COLO668 (cell line): ENCODE measurements at regions not wholly inside any gene's neighbourhood (a gene's known extent, or its start where the extent isn't known, plus 50 kb on each side); places are given as distances from the start of the nearest gene placed in this dataset.

Source experiments
- DNase-seq: peaks from one replicate; lab custom pipeline; 2025; ENCODE audit not compliant: unreplicated experiment; lab: John Stamatoyannopoulos, UW

DNA sequence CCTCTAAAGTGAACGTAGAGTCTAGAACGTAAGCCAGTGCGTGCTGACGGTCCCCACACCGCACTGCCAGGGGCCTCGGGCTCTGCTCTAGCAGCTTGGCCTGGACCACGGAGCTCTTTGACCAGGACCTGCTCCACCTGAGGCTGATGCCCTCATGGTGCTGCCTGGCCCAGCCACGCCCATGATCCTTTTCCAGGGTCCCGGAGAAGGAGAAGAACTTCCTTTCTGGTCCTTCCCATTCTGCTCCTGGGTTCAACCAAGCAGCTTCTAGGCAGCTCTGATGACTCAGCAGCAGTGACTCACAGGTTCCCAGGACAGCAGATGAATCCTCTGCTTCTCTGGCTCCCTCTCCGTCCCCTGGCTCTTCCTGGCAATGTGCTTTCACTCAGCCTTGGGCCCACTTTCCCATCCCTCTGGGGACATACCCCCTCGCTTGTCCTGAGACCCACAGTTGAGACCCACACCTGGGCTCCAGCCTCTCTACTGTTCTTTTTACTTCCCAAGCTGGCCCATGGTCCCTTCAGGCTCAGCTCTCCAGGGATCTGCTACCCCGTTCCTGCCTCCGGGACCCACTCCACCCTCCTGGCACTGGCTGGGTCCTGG is 246.3 kb upstream of the RAB4A start:
- DNase-seq: peak; percentile 20

GRCh38 chr1:229025576-229025975 is 245.3 kb upstream of the RAB4A start:
- no peak for DNase-seq

GRCh38 chr1:229027158-229027557 is 243.8 kb upstream of the RAB4A start:
- DNase-seq: no peak

- DNase-seq: no peak
Measured at GRCh38 chr1:229027622-229028182, 243.2 kb upstream of the RAB4A start.

DNA sequence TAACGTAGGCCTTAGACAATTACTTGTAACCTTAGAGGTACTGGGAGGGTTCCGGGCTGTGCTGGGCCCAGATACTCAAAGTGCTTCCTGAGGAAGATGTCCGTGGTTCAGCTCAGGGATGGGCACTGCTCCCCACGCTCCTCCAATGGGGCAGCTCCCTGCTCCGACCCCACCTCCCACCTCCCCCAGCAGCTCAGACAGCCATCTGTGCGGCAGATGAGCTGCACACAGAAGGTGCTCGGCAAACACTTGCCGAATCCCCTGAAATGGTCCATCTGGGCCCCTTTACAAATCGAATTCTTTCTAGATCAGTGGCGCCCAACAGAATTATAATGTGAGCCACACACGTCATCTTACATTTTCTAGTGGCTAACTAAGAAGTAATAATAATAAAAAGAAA is 242.4 kb upstream of the RAB4A start:
- no peak for DNase-seq

- no peak for DNase-seq
Measured at GRCh38 chr1:229028987-229029878, 241.7 kb upstream of the RAB4A start.

DNA sequence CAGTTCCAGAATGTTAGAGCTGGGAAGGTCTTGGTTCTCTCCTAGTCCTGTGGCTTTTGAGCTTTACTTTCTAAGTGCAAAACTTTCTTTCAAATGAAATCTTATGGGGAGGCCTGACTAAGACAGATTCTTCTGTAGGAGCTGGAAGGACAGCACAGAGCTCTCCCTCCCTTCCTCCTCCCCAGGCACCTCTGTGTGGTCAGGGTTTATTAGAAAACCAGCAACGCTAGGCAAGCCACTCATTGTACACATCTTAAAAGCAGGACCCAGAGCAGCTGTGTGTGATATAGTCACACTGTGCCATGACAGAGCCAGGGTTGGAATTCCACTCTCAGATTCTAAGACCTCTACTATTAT is 241.1 kb upstream of the RAB4A start:
- DNase-seq: no peak

DNA sequence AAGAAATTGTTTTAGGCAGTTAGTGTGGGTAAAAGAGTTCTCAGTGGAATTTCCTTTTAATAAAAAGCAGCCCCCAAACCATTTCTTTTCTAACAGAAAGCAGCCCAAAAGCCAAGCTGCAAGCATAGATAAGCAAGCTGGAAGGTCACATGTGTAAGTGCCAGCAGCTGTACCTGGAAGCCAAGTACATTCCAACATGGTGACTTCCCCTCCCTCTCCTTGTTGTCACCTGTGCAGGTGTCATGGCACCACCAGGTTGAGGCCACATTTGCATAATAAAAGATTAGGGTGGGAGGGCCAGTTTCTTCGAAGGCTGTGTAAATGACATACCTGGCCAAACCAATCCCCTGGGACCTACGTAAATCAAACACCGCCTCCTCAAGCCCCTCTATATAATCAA is 240.3 kb upstream of the RAB4A start:
- no peak for DNase-seq

GRCh38 chr1:229031061-229031460 is 239.8 kb upstream of the RAB4A start:
- no peak for DNase-seq

- DNase-seq: no peak
Measured at GRCh38 chr1:229031481-229032341, 239.2 kb upstream of the RAB4A start.

- DNase-seq: no peak
Measured at GRCh38 chr1:229032375-229032774, 238.5 kb upstream of the RAB4A start.

DNA sequence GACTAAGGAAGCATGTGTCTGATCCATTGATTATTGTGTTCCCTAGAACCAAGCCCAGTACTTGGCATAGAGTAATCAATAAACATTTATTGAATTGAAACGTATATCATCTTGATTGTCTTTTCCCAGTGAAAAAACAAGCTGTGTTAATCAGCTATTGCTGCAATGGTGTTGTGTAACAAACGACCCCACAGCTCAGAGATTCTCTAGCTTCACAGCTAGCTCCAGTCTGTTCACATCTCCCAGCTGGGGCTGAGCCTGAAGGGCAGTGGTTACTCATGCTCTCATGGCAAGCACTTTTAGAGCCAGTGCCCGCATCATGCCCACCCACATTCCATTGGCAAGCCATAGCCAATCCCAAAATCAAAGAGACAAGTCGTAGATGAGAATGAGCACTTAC is 237.4 kb upstream of the RAB4A start:
- DNase-seq: no peak

GRCh38 chr1:229034342-229034741 is 236.6 kb upstream of the RAB4A start:
- no peak for DNase-seq

DNA sequence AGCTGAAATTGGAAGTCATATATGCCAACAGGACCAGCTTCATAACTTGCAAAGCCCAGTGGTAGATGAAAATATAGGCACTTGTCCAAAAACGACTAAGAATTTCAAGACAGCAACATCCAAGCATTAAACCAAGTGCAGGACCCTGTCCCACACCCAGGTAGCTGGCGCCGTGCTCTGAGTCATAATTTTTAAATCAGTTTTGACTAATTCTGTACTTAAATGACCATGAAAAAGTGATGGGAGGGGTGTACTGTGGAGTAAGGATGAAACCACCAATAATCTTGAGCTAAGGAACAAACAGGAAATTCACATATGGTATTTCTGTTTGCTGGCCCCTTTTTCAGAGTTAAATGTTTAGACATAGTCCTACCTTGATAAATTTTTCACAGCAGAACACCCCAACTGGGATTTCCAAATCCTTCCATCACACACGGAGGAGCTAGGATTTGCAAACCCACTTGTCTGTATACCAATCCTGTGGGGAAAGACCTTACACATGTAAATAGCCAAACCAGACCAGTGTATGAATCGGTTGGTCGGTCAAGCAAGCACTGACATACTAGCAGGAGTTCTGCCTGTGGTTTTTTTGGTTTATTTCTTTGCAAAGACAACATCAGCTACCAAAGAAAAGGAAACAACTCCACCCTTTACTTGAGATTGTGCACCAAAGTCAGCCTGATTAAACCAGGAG is 235.7 kb upstream of the RAB4A start:
- no peak for DNase-seq

GRCh38 chr1:229035748-229036082 is 235.2 kb upstream of the RAB4A start:
- no peak for DNase-seq

GRCh38 chr1:229037806-229038405 is 233.0 kb upstream of the RAB4A start:
- DNase-seq: no peak

- DNase-seq: no peak
Measured at GRCh38 chr1:229040630-229041358, 230.1 kb upstream of the RAB4A start.

DNA sequence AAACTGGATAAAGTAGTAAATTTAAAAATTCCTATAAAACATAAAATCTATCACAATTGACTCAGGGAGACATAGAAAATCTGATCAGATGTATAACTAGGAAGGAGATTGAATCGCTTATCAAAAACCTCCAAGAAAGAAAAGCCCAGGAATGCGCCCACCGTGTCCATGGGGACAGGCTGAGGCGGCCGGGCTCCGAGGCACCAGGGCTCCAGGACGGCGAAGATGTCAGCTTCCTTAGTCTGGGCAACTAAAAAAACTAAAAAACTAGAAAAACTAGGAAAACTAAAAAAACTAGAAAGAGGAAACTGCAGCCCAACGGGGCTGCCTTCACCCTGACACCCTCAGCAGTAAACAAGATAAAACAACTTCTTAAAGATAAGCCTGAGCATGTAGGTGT is 229.0 kb upstream of the RAB4A start:
- no peak for DNase-seq

DNA sequence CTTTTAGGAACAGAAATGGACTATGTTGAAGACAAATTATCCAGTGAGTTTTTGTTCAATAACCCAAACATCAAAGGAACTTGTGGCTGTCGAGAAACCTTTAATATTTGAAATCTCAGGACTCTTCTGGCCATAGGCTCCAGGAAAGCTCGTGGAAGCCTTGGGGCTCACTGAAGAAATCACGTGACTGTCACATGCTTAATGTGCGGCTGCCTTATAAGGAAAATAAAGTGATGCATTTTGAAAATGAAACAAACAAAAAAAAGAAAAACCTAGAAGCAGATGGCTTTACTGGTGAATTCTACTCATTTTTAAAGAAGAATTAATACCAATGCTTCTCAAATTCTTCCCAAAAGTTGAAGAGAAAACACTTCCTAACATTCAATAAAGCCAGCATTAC is 228.4 kb upstream of the RAB4A start:
- DNase-seq: no peak

GRCh38 chr1:229043115-229043514 is 227.8 kb upstream of the RAB4A start:
- DNase-seq: no peak
